WTC11 (cell line): ENCODE measurements at regions not wholly inside any gene's neighbourhood (a gene's known extent, or its start where the extent isn't known, plus 50 kb on each side); places are given as distances from the start of the nearest gene placed in this dataset.

Experiments used
- ATAC-seq: fragments of 200-7000 bp; cut with Tn5 transposase; 2 replicates; pipeline ENCODE4 v1.10.0; 2021; ENCODE audit warnings: mild to moderate bottlenecking, moderate library complexity
- CTCF ChIA-PET: fragments of 300-600 bp; sonication (Branson Sonifier 250); formaldehyde crosslinking; loops from one replicate; lab custom pipeline; 2021; ENCODE audit warnings: antibody characterized with exemption; lab: Charles Lee
- POLR2A ChIA-PET: fragments of 350-600 bp; sonication (Branson Sonifier 250); formaldehyde crosslinking; loops from one replicate; lab custom pipeline; 2021; ENCODE audit warnings: antibody characterized with exemption; lab: Charles Lee
- DNase-seq: peaks from one replicate; pipeline ENCODE4 v3.0.0; 2021; ENCODE audit warnings: low spot score
- H3K27ac Mint-ChIP-seq: 2 replicates; pipeline ENCODE4 v1.8.0; 2021; ENCODE audit warnings: mixed read lengths
- H3K27me3 Mint-ChIP-seq: 2 replicates; pipeline ENCODE4 v1.8.0; 2021; ENCODE audit warnings: low read depth, mild to moderate bottlenecking, moderate library complexity, mixed read lengths
- H3K36me3 Mint-ChIP-seq: 2 replicates; pipeline ENCODE4 v1.8.0; 2021; ENCODE audit warnings: mixed read lengths
- H3K4me1 Mint-ChIP-seq: 2 replicates; pipeline ENCODE4 v1.8.0; 2022; ENCODE audit warnings: mixed read lengths
- H3K4me3 Mint-ChIP-seq: 2 replicates; pipeline ENCODE4 v1.8.0; 2021; ENCODE audit warnings: mild to moderate bottlenecking, moderate library complexity, mixed read lengths
- H3K9me3 Mint-ChIP-seq: 2 replicates; pipeline ENCODE4 v1.8.0; 2021; ENCODE audit warnings: mixed read lengths
- ATF1 ChIP-seq: sonication (generic); formaldehyde crosslinking; IDR thresholded peaks from 2 replicates; pipeline ENCODE4 v1.8.1; 2023; ENCODE audit warnings: mild to moderate bottlenecking, moderate library complexity, missing genetic modification reagents
- CREB1 ChIP-seq: sonication (generic); formaldehyde crosslinking; IDR thresholded peaks from 2 replicates; pipeline ENCODE4 v1.8.0; 2023; ENCODE audit warnings: mild to moderate bottlenecking, missing genetic modification reagents
- ETV6 ChIP-seq: sonication (generic); formaldehyde crosslinking; IDR thresholded peaks from 2 replicates; pipeline ENCODE4 v1.8.1; 2022; ENCODE audit warnings: mild to moderate bottlenecking, missing genetic modification reagents
- FOXK1 ChIP-seq: sonication (generic); formaldehyde crosslinking; IDR thresholded peaks from 2 replicates; pipeline ENCODE4 v1.8.0; 2022; ENCODE audit warnings: mild to moderate bottlenecking, moderate library complexity, missing genetic modification reagents
- GTF2I ChIP-seq: fragments of 250-450 bp; sonication (Bioruptor Pico); conservative IDR thresholded peaks from 2 replicates; pipeline ENCODE4 v1.4.0; 2021; ENCODE audit warnings: mild to moderate bottlenecking
- HMGA2 ChIP-seq: fragments of 250-450 bp; sonication (Bioruptor Pico); IDR thresholded peaks from 2 replicates; pipeline ENCODE4 v1.4.0; 2021; ENCODE audit warnings: mild to moderate bottlenecking, moderate library complexity
- JAZF1 ChIP-seq: fragments of 250-450 bp; sonication (Bioruptor Pico); IDR thresholded peaks from 2 replicates; pipeline ENCODE4 v1.9.0; 2021; ENCODE audit warnings: moderate library complexity, mild to moderate bottlenecking, inconsistent platforms
- NFE2L1 ChIP-seq: sonication (generic); formaldehyde crosslinking; IDR thresholded peaks from 2 replicates; pipeline ENCODE4 v1.8.1; 2023; ENCODE audit warnings: missing genetic modification reagents
- NR2C2 ChIP-seq: sonication (generic); formaldehyde crosslinking; IDR thresholded peaks from 2 replicates; pipeline ENCODE4 v1.8.0; 2022; ENCODE audit warnings: mild to moderate bottlenecking, missing genetic modification reagents
- SMAD3 ChIP-seq: sonication (generic); formaldehyde crosslinking; IDR thresholded peaks from 2 replicates; pipeline ENCODE4 v1.8.0; 2022; ENCODE audit warnings: missing genetic modification reagents, mild to moderate bottlenecking, borderline replicate concordance
- TEAD4 ChIP-seq: sonication (generic); formaldehyde crosslinking; IDR thresholded peaks from 2 replicates; pipeline ENCODE4 v1.8.0; 2022; ENCODE audit warnings: mild to moderate bottlenecking, missing genetic modification reagents
- ZBTB21 ChIP-seq: sonication (generic); formaldehyde crosslinking; IDR thresholded peaks from 2 replicates; pipeline ENCODE4 v1.8.1; 2023; ENCODE audit warnings: mild to moderate bottlenecking, missing genetic modification reagents, borderline replicate concordance
- ZNF121 ChIP-seq: sonication (generic); formaldehyde crosslinking; IDR thresholded peaks from 2 replicates; pipeline ENCODE4 v1.8.0; 2023; ENCODE audit warnings: missing genetic modification reagents
- ZNF138 ChIP-seq: sonication (generic); formaldehyde crosslinking; conservative IDR thresholded peaks from 2 replicates; pipeline ENCODE4 v1.8.1; 2022; ENCODE audit warnings: mild to moderate bottlenecking, moderate library complexity, missing genetic modification reagents
- TF ChIP-seq, protein P1 (sequence below): sonication (generic); formaldehyde crosslinking; conservative IDR thresholded peaks from 2 replicates; pipeline ENCODE4 v1.8.1; 2023; ENCODE audit warnings: mild to moderate bottlenecking, low read depth, missing genetic modification reagents, moderate library complexity
- TF ChIP-seq, protein P2 (sequence below): fragments of 250-450 bp; sonication (Bioruptor Pico); IDR thresholded peaks from 2 replicates; pipeline ENCODE4 v1.8.0; 2021; ENCODE audit warnings: mild to moderate bottlenecking
- TF ChIP-seq, protein P3 (sequence below): fragments of 250-450 bp; sonication (Bioruptor Pico); conservative IDR thresholded peaks from 2 replicates; pipeline ENCODE4 v1.9.0; 2021; ENCODE audit warnings: mild to moderate bottlenecking
- TF ChIP-seq, protein P4 (sequence below): sonication (generic); formaldehyde crosslinking; IDR thresholded peaks from 2 replicates; pipeline ENCODE4 v1.8.0; 2022; ENCODE audit warnings: missing genetic modification reagents
- TF ChIP-seq, protein P5 (sequence below): sonication (generic); formaldehyde crosslinking; IDR thresholded peaks from 2 replicates; pipeline ENCODE4 v1.8.0; 2022; ENCODE audit warnings: mild to moderate bottlenecking, missing genetic modification reagents

DNA sequence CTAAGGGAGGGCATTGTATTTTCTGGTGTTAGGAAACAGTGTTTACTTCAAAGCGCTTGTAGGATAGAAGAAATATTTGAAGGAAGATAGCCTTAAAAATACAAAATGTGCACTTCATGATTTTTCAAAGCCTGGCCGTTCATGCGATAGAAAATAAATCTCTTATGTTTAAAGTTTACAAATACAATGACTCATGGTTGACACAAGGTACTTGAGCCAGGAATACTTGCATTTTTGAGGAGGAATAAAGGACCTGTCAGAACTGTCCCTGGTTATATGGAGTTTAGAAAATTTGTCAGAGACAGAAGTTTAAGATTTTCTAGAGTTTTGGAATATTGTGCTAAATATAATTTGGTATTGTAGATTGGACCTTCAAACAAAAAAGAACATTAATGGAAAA, 1223.2 kb upstream of the SLC10A2 start:
- ATAC-seq = no peak
- ChIA-PET CTCF (no interaction called here), POLR2A (no interaction called here)
- Mint-ChIP-seq H3K36me3 (no peaks in the 10 kb centered on the region), H3K27me3 (no peaks in the 10 kb centered on the region), H3K4me3 (no peak overlapping the region), H3K4me1 (peaks cover 15% of the 10 kb centered on the region), H3K27ac (no peak overlapping the region), H3K9me3 (no peaks in the 10 kb centered on the region)
- no peak for TF ChIP-seq ZNF121 (CRISPR knock-in tag)
- no peak for TF ChIP-seq SMAD3 (CRISPR knock-in tag)
- TF ChIP-seq, protein P1, sequence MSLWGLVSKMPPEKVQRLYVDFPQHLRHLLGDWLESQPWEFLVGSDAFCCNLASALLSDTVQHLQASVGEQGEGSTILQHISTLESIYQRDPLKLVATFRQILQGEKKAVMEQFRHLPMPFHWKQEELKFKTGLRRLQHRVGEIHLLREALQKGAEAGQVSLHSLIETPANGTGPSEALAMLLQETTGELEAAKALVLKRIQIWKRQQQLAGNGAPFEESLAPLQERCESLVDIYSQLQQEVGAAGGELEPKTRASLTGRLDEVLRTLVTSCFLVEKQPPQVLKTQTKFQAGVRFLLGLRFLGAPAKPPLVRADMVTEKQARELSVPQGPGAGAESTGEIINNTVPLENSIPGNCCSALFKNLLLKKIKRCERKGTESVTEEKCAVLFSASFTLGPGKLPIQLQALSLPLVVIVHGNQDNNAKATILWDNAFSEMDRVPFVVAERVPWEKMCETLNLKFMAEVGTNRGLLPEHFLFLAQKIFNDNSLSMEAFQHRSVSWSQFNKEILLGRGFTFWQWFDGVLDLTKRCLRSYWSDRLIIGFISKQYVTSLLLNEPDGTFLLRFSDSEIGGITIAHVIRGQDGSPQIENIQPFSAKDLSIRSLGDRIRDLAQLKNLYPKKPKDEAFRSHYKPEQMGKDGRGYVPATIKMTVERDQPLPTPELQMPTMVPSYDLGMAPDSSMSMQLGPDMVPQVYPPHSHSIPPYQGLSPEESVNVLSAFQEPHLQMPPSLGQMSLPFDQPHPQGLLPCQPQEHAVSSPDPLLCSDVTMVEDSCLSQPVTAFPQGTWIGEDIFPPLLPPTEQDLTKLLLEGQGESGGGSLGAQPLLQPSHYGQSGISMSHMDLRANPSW (CRISPR knock-in tag) = no peak
- TF ChIP-seq, protein P2, sequence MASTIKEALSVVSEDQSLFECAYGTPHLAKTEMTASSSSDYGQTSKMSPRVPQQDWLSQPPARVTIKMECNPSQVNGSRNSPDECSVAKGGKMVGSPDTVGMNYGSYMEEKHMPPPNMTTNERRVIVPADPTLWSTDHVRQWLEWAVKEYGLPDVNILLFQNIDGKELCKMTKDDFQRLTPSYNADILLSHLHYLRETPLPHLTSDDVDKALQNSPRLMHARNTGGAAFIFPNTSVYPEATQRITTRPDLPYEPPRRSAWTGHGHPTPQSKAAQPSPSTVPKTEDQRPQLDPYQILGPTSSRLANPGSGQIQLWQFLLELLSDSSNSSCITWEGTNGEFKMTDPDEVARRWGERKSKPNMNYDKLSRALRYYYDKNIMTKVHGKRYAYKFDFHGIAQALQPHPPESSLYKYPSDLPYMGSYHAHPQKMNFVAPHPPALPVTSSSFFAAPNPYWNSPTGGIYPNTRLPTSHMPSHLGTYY (CRISPR knock-in tag) = no peak
- TF ChIP-seq CREB1 = no peak
- TF ChIP-seq TEAD4 (CRISPR knock-in tag) = no peak
- no peak for TF ChIP-seq ATF1 (CRISPR knock-in tag)
- no peak for TF ChIP-seq FOXK1 (CRISPR knock-in tag)
- TF ChIP-seq ETV6 (CRISPR knock-in tag) = no peak
- no peak for TF ChIP-seq NFE2L1 (CRISPR knock-in tag)
- TF ChIP-seq, protein P3, sequence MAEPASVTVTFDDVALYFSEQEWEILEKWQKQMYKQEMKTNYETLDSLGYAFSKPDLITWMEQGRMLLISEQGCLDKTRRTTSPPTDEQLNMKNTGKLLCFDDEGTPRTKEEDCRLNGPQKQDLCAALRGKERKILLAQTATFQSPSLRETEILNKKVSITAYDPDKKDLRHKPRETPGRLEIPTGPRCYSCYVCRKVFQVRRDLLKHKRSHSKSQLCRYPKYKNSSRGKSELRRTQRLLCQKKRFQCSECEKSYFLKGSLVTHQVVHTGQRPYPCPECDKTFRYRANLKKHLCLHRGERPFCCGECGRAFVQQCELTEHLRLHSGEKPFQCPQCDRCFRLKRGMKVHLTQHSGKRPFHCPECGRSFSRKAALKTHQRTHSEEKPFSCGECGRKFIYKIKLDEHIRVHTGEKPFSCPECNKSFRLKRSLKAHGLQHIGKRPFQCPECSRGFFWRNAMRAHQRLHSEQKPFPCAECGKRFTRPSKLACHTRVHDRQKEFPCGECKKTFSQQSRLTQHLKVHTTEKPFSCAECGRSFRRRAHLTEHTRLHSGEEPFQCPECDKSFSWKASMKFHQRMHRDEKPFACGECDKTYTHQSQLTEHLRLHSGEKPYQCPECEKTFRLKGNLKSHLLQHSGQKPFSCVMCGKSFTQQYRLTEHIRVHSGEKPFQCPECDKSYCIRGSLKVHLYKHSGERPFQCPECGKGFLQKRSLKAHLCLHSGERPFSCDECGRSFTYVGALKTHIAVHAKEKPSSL = no peak
- TF ChIP-seq HMGA2 (CRISPR knock-in tag) = no peak
- TF ChIP-seq NR2C2 (CRISPR knock-in tag) = no peak
- DNase-seq = no peak

DNA sequence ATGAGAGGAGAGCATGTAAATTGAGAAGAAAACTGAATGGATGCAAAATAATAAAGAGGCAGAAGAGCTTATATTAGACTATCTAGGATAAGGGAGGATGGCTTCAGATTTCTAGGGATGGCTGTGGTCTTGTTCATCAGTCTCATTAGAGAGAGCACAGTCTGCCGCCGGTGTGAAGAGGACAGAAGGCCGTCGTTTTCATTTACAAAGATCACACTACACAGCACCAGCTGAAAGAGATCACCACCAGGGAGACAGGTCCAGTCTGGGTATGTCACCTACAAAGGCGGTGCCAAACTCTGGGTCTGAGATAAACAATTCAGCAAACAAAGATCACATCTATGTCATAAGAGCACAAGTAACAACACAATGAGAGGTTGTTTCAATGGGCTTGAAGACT, 1222.3 kb upstream of the SLC10A2 start:
- H3K4me1 Mint-ChIP-seq = peaks cover 15% of the 10 kb centered on the region
- no peaks in the 10 kb centered on the region for H3K36me3 Mint-ChIP-seq
- no peaks in the 10 kb centered on the region for H3K27me3 Mint-ChIP-seq
- no peak overlapping the region for H3K4me3 Mint-ChIP-seq
- H3K9me3 Mint-ChIP-seq = no peaks in the 10 kb centered on the region
- POLR2A ChIA-PET = no interaction called here
- H3K27ac Mint-ChIP-seq = no peak overlapping the region
- TF ChIP-seq JAZF1 (CRISPR knock-in tag) (no peak), NFE2L1 (CRISPR knock-in tag) (no peak), ETV6 (CRISPR knock-in tag) (no peak)
- no peak for DNase-seq
- CTCF ChIA-PET = no interaction called here
- ATAC-seq = no peak

DNA sequence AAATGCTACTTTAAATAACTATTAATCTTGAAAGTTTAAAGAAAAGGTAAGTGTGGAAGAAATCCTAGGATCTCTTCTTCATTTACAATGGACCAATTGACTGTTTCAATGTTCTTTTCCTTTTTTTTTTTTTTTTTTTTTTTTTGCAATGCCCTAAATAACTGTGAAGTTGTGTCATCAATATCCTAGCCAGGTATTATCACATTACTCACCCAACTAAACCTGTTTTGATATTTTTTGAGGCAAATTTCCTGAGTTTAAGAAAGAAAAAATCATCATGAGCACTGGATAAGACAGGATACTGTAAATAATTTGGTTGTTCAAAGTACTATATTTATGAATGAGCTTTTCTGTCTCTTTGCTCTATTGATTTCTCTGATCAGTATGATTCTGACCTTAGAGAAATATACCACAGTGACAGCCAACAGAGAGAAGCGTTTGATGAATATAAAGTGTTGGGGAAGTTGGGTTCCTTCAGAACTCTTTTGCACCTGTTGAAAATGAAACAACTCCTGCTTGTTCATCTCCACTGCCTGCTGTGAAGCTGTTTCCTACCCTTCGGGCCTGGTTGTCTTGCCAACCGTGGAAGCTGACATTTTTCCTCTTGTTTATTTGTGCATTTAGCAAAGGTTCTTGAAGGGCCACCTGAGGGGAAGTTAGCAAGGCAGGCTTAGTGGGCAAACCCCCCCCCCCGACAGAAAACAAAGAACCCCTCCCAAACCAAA, 1220.5 kb upstream of the SLC10A2 start:
- Mint-ChIP-seq H3K36me3 (no peaks in the 10 kb centered on the region), H3K27me3 (no peaks in the 10 kb centered on the region), H3K9me3 (no peaks in the 10 kb centered on the region), H3K4me3 (no peak overlapping the region), H3K4me1 (peaks cover 12% of the 10 kb centered on the region), H3K27ac (no peak overlapping the region)
- CTCF ChIA-PET = no interaction called here
- ATAC-seq (peak; percentile 60), DNase-seq (peak; percentile 26)
- POLR2A ChIA-PET = no interaction called here
- no peak for TF ChIP-seq CREB1
- TF ChIP-seq ZNF138 (CRISPR knock-in tag) = no peak
- TF ChIP-seq, protein P4, sequence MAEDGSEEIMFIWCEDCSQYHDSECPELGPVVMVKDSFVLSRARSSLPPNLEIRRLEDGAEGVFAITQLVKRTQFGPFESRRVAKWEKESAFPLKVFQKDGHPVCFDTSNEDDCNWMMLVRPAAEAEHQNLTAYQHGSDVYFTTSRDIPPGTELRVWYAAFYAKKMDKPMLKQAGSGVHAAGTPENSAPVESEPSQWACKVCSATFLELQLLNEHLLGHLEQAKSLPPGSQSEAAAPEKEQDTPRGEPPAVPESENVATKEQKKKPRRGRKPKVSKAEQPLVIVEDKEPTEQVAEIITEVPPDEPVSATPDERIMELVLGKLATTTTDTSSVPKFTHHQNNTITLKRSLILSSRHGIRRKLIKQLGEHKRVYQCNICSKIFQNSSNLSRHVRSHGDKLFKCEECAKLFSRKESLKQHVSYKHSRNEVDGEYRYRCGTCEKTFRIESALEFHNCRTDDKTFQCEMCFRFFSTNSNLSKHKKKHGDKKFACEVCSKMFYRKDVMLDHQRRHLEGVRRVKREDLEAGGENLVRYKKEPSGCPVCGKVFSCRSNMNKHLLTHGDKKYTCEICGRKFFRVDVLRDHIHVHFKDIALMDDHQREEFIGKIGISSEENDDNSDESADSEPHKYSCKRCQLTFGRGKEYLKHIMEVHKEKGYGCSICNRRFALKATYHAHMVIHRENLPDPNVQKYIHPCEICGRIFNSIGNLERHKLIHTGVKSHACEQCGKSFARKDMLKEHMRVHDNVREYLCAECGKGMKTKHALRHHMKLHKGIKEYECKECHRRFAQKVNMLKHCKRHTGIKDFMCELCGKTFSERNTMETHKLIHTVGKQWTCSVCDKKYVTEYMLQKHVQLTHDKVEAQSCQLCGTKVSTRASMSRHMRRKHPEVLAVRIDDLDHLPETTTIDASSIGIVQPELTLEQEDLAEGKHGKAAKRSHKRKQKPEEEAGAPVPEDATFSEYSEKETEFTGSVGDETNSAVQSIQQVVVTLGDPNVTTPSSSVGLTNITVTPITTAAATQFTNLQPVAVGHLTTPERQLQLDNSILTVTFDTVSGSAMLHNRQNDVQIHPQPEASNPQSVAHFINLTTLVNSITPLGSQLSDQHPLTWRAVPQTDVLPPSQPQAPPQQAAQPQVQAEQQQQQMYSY (CRISPR knock-in tag) = no peak
- TF ChIP-seq, protein P5, sequence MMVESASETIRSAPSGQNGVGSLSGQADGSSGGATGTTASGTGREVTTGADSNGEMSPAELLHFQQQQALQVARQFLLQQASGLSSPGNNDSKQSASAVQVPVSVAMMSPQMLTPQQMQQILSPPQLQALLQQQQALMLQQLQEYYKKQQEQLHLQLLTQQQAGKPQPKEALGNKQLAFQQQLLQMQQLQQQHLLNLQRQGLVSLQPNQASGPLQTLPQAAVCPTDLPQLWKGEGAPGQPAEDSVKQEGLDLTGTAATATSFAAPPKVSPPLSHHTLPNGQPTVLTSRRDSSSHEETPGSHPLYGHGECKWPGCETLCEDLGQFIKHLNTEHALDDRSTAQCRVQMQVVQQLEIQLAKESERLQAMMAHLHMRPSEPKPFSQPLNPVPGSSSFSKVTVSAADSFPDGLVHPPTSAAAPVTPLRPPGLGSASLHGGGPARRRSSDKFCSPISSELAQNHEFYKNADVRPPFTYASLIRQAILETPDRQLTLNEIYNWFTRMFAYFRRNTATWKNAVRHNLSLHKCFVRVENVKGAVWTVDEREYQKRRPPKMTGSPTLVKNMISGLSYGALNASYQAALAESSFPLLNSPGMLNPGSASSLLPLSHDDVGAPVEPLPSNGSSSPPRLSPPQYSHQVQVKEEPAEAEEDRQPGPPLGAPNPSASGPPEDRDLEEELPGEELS = peak; percentile 49; the same call in 1 of the 2 replicates
- TF ChIP-seq GTF2I (CRISPR knock-in tag) = no peak
- TF ChIP-seq ZBTB21 (CRISPR knock-in tag) = no peak
